ENCODE measurements at regions not wholly inside any gene's neighbourhood (a gene's known extent, or its start where the extent isn't known, plus 50 kb on each side); places are given as distances from the start of the nearest gene placed in this dataset.

GRCh38 chr5:42121401-42121800, 196.3 kb downstream of the FBXO4 start:
- Histone ChIP-seq H3K79me2 (ENCODE audit: insufficient read depth, low read length) (no peaks in the 10 kb centered on the region), H3K9me2 (replicated peaks; ENCODE audit: low read depth, low read length) (0 out of 2 replicates have a peak, but pooled peaks cover 3% of the 10 kb centered on the region), H3K9ac (ENCODE audit: low read depth, low read length, poor library complexity, severe bottlenecking) (no peak overlapping the region), H4K20me1 (ENCODE audit: insufficient read depth, low read length, poor library complexity, severe bottlenecking) (no peaks in the 10 kb centered on the region), H3K36me3 (ENCODE audit: insufficient read depth, low read length) (no peaks in the 10 kb centered on the region), H3K4me2 (ENCODE audit: low read depth, low read length, poor library complexity, severe bottlenecking) (no peak overlapping the region), H3F3A (ENCODE audit: low read depth) (no peaks in the 10 kb centered on the region), H3K27me3 (ENCODE audit: insufficient read depth, low read length, poor library complexity, severe bottlenecking) (no peaks in the 10 kb centered on the region), H3K4me3 (ENCODE audit: low read length, poor library complexity, severe bottlenecking) (no peak overlapping the region), H3K4me1 (ENCODE audit: insufficient read depth, low read length, poor library complexity, severe bottlenecking) (no peaks in the 10 kb centered on the region), H2AFZ (ENCODE audit: low read length) (no peak overlapping the region), H3K9me3 (ENCODE audit: insufficient read depth, low read depth, low read length) (no peaks in the 10 kb centered on the region)
- TF ChIP-seq EZH2phosphoT487 (IDR thresholded peaks at IDR 0.05; ENCODE audit: borderline replicate concordance): no peak
- TF ChIP-seq, protein P1, sequence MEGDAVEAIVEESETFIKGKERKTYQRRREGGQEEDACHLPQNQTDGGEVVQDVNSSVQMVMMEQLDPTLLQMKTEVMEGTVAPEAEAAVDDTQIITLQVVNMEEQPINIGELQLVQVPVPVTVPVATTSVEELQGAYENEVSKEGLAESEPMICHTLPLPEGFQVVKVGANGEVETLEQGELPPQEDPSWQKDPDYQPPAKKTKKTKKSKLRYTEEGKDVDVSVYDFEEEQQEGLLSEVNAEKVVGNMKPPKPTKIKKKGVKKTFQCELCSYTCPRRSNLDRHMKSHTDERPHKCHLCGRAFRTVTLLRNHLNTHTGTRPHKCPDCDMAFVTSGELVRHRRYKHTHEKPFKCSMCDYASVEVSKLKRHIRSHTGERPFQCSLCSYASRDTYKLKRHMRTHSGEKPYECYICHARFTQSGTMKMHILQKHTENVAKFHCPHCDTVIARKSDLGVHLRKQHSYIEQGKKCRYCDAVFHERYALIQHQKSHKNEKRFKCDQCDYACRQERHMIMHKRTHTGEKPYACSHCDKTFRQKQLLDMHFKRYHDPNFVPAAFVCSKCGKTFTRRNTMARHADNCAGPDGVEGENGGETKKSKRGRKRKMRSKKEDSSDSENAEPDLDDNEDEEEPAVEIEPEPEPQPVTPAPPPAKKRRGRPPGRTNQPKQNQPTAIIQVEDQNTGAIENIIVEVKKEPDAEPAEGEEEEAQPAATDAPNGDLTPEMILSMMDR (conservative IDR thresholded peaks at IDR 0.05; ENCODE audit: low read length): no peak

DNA sequence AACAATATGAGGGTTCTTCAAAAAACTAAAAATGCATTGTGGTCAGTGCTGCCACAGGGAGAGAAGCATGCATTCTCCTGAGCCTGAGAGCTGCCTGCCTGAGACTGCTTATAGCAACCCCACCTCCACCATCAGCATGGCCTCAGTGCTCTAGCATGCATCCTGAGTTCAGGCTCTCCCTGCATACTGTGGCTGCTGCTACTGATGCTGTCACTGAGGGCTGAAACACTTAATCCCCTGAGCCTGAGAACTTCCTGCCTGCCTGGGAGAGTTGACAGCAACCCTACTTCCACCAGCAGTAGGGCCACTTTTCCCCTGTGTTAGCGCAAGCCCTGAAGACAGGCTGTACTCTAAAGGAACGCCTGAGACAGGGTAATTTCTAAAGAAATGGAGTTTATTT, 206.0 kb downstream of the FBXO4 start:
- Histone ChIP-seq H3F3A (ENCODE audit: low read depth) (no peaks in the 10 kb centered on the region), H3K79me2 (ENCODE audit: insufficient read depth, low read length) (no peaks in the 10 kb centered on the region), H3K9me3 (ENCODE audit: insufficient read depth, low read depth, low read length) (no peaks in the 10 kb centered on the region), H2AFZ (ENCODE audit: low read length) (no peak overlapping the region), H4K20me1 (ENCODE audit: insufficient read depth, low read length, poor library complexity, severe bottlenecking) (no peaks in the 10 kb centered on the region), H3K36me3 (ENCODE audit: insufficient read depth, low read length) (no peaks in the 10 kb centered on the region), H3K4me3 (ENCODE audit: low read length, poor library complexity, severe bottlenecking) (no peak overlapping the region), H3K4me2 (ENCODE audit: low read depth, low read length, poor library complexity, severe bottlenecking) (no peak overlapping the region), H3K9ac (ENCODE audit: low read depth, low read length, poor library complexity, severe bottlenecking) (no peak overlapping the region), H3K27me3 (ENCODE audit: insufficient read depth, low read length, poor library complexity, severe bottlenecking) (no peaks in the 10 kb centered on the region), H3K4me1 (ENCODE audit: insufficient read depth, low read length, poor library complexity, severe bottlenecking) (no peaks in the 10 kb centered on the region), H3K9me2 (replicated peaks; ENCODE audit: low read depth, low read length) (no peaks in the 10 kb centered on the region)
- TF ChIP-seq, protein P1 (conservative IDR thresholded peaks at IDR 0.05; ENCODE audit: low read length): no peak
- no peak for TF ChIP-seq EZH2phosphoT487 (IDR thresholded peaks at IDR 0.05; ENCODE audit: borderline replicate concordance)

DNA sequence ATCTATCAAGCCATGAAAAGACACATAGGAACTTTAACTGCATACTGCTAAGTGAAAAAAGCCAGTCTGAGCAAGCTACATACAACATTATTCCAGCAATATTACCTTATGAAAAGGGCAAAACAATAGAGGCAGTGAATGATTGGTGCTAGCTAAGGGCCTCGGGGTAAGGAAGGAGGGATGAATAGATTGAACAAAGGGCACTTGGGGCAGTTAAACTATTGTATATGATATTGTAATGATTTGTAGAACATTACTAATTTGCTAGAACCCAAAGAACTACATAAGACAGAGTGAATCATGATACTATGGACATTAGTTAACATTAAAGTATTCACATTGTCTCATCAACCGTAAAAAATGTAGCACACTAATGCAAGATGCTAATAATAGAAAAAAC, 218.3 kb downstream of the FBXO4 start:
- H3K4me1 ChIP-seq (ENCODE audit: insufficient read depth, low read length, poor library complexity, severe bottlenecking): no peaks in the 10 kb centered on the region
- no peaks in the 10 kb centered on the region for H3K9me2 ChIP-seq (replicated peaks; ENCODE audit: low read depth, low read length)
- no peaks in the 10 kb centered on the region for H3K36me3 ChIP-seq (ENCODE audit: insufficient read depth, low read length)
- no peak overlapping the region for H3K4me3 ChIP-seq (ENCODE audit: low read length, poor library complexity, severe bottlenecking)
- H3K9me3 ChIP-seq (ENCODE audit: insufficient read depth, low read depth, low read length): no peaks in the 10 kb centered on the region
- no peak overlapping the region for H3K4me2 ChIP-seq (ENCODE audit: low read depth, low read length, poor library complexity, severe bottlenecking)
- H3K27me3 ChIP-seq (ENCODE audit: insufficient read depth, low read length, poor library complexity, severe bottlenecking): no peaks in the 10 kb centered on the region
- no peak overlapping the region for H3K9ac ChIP-seq (ENCODE audit: low read depth, low read length, poor library complexity, severe bottlenecking)
- no peaks in the 10 kb centered on the region for H4K20me1 ChIP-seq (ENCODE audit: insufficient read depth, low read length, poor library complexity, severe bottlenecking)
- no peak overlapping the region for H2AFZ ChIP-seq (ENCODE audit: low read length)
- TF ChIP-seq, protein P1 (conservative IDR thresholded peaks at IDR 0.05; ENCODE audit: low read length): no peak
- TF ChIP-seq EZH2phosphoT487 (IDR thresholded peaks at IDR 0.05; ENCODE audit: borderline replicate concordance): no peak
- H3F3A ChIP-seq (ENCODE audit: low read depth): no peaks in the 10 kb centered on the region
- no peaks in the 10 kb centered on the region for H3K79me2 ChIP-seq (ENCODE audit: insufficient read depth, low read length)
